DND-41 (cell line): ENCODE measurements at regions not wholly inside any gene's neighbourhood (a gene's known extent, or its start where the extent isn't known, plus 50 kb on each side); places are given as distances from the start of the nearest gene placed in this dataset.

ENCODE experiments used
- EZH2 ChIP-seq: IDR thresholded peaks from 3 replicates; pipeline ENCODE4 v1.6.1; 2012; ENCODE audit warnings: borderline replicate concordance, low read depth, mild to moderate bottlenecking, moderate library complexity, low read length, inconsistent platforms; ENCODE audit not compliant: severe bottlenecking
- TF ChIP-seq, protein P1 (sequence below): IDR thresholded peaks from 2 replicates; pipeline ENCODE4 v1.5.1; 2012; ENCODE audit warnings: borderline replicate concordance, low read length, moderate library complexity, mild to moderate bottlenecking; ENCODE audit not compliant: poor library complexity, severe bottlenecking; ENCODE audit errors: extremely low read depth

DNA sequence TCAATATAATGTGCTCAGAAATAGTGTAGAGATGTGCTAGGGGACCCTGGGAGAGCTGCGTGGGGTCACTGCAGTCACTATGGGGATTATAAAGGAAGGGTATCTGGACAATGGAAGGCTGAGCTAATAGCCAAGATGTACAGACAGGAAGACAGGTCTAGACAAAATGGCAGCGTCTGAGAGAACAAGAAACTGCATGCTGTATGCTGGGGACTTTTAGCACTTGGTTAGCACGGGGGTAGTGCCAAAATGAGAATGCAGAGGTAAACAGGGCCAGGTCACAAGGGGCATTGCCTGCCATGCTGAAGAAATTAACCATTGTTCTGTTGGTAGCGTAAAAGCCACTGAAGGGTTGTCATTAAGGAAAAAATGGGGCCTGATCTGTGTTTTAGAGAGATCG lies 308.2 kb downstream of the EMP1 start:
- TF ChIP-seq, protein P1, sequence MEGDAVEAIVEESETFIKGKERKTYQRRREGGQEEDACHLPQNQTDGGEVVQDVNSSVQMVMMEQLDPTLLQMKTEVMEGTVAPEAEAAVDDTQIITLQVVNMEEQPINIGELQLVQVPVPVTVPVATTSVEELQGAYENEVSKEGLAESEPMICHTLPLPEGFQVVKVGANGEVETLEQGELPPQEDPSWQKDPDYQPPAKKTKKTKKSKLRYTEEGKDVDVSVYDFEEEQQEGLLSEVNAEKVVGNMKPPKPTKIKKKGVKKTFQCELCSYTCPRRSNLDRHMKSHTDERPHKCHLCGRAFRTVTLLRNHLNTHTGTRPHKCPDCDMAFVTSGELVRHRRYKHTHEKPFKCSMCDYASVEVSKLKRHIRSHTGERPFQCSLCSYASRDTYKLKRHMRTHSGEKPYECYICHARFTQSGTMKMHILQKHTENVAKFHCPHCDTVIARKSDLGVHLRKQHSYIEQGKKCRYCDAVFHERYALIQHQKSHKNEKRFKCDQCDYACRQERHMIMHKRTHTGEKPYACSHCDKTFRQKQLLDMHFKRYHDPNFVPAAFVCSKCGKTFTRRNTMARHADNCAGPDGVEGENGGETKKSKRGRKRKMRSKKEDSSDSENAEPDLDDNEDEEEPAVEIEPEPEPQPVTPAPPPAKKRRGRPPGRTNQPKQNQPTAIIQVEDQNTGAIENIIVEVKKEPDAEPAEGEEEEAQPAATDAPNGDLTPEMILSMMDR = no peak
- TF ChIP-seq EZH2 = no peak
